Left lung (tissue), 4 donors: ENCODE measurements at regions not wholly inside any gene's neighbourhood (a gene's known extent, or its start where the extent isn't known, plus 50 kb on each side); places are given as distances from the start of the nearest gene placed in this dataset.
A peak's percentile ranks its signal among the peaks of the same experiment; 100 is the strongest.

ENCODE experiments used
- ATAC-seq: fragments of 200-7000 bp; cut with Tn5 transposase; one replicate; pipeline ENCODE4 v1.9.1; 2020; ENCODE audit warnings: moderate library complexity
- DNase-seq, 4 donors: peaks; one replicate each; pipeline ENCODE4 v3.0.0-alpha.2; 2013 to 2020
- H3K27ac ChIP-seq, 2 donors: fragments of 200-600 bp; sonication (generic) in 1 of 2; one replicate each; pipeline versions ENCODE4 v1.5.0 to v1.8.0; 2020 to 2021
- H3K27me3 ChIP-seq, 2 donors: fragments of 200-600 bp; sonication (generic) in 1 of 2; one replicate each; pipeline versions ENCODE4 v1.5.0 to v1.8.0; 2020 to 2021
- H3K36me3 ChIP-seq, 2 donors: fragments of 200-600 bp; sonication (generic) in 1 of 2; one replicate each; pipeline versions ENCODE4 v1.5.0 to v1.8.0; 2020 to 2021
- H3K4me1 ChIP-seq, 2 donors: fragments of 200-600 bp; one replicate each; pipeline ENCODE4 v1.8.0; 2021
- H3K4me3 ChIP-seq, 2 donors: fragments of 200-600 bp; sonication (generic) in 1 of 2; one replicate each; pipeline versions ENCODE4 v1.5.0 to v1.8.0; 2020 to 2021; ENCODE audit warnings: mild to moderate bottlenecking in 1 of 2
- H3K9me3 ChIP-seq, 2 donors: fragments of 200-600 bp; sonication (generic) in 1 of 2; one replicate each; pipeline versions ENCODE4 v1.5.0 to v1.8.0; 2020 to 2021
- intact Hi-C, 2 donors: fragments of 100-400 bp; cut with DNase I; formaldehyde crosslinking; loops; one replicate each; pipeline versions ENCODE4 v1.11.2 to v1.14.2; 2022
- TF ChIP-seq, protein P1 (sequence below), 2 donors: fragments of 200-600 bp; sonication (generic) in 1 of 2; IDR thresholded peaks; one replicate each; pipeline versions ENCODE4 v1.5.0 to v1.8.0; 2021; ENCODE audit warnings: antibody characterized with exemption in 2 of 2
- donor health status: DM: no; HTN: yes; CAD: no.
- donor health status: DM: no; HTN: no; CAD: no.

DNA sequence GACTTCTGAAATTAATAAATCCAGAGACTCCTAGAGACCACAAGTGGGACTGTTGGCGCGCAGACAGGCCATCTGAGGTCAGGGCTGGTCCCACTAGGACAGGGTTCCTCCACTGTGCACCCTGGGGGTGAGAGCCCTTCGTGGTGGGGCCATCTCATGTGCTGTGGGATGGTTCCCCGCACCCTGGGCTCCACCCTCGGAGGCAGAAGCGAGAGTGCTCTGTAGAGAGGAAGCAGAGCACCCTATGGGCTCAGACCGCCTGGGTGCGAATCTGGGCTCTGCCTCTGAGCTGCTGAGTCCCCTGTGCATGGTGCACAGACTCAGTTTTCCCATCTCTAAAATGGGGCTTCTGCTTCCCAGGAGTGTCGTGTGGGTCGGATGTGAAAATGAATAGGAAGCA lies 227.3 kb downstream of the NPHP4 start:
- no peak overlapping the region for H3K4me3 ChIP-seq
- TF ChIP-seq, protein P1, sequence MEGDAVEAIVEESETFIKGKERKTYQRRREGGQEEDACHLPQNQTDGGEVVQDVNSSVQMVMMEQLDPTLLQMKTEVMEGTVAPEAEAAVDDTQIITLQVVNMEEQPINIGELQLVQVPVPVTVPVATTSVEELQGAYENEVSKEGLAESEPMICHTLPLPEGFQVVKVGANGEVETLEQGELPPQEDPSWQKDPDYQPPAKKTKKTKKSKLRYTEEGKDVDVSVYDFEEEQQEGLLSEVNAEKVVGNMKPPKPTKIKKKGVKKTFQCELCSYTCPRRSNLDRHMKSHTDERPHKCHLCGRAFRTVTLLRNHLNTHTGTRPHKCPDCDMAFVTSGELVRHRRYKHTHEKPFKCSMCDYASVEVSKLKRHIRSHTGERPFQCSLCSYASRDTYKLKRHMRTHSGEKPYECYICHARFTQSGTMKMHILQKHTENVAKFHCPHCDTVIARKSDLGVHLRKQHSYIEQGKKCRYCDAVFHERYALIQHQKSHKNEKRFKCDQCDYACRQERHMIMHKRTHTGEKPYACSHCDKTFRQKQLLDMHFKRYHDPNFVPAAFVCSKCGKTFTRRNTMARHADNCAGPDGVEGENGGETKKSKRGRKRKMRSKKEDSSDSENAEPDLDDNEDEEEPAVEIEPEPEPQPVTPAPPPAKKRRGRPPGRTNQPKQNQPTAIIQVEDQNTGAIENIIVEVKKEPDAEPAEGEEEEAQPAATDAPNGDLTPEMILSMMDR (IDR thresholded peaks at IDR 0.05) = no peak
- peaks cover 0 to 43% of the 10 kb centered on the region in 2 donors for H3K27me3 ChIP-seq
- H3K27ac ChIP-seq = no peak overlapping the region
- DNase-seq = no peak
- H3K36me3 ChIP-seq = no peaks in the 10 kb centered on the region
- H3K4me1 ChIP-seq = no peaks in the 10 kb centered on the region
- no peak for ATAC-seq
- peaks cover 0 to 14% of the 10 kb centered on the region in 2 donors for H3K9me3 ChIP-seq
- intact Hi-C loops = no loop called here

DNA sequence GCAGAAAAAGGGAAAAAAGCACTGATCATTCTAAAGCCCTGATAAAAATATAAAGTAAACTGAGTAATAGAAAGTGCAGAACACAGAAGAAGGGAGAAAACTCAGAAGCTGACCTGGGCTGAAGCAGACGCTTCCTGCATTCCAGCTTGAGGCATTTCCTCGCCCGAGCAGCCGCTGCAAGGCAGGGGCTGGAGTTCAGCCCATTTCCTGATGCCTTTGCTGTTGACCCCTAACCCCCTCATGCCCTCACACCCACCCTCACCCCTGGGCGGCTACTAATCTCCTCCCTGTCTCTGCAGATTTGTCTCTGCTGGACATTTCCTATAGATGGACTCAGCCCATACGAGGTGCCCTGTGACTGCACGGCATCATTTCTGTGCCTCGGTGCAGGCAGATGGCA lies 227.8 kb downstream of the NPHP4 start:
- Histone ChIP-seq H3K27ac (no peak overlapping the region), H3K36me3 (no peaks in the 10 kb centered on the region), H3K4me3 (no peak overlapping the region), H3K9me3 (peaks cover 0 to 14% of the 10 kb centered on the region in 2 donors), H3K27me3 (peaks cover 0 to 38% of the 10 kb centered on the region in 2 donors), H3K4me1 (no peaks in the 10 kb centered on the region)
- DNase-seq (no peak), ATAC-seq (no peak)
- TF ChIP-seq, protein P1 (IDR thresholded peaks at IDR 0.05) = no peak
- intact Hi-C loops = no loop called here

DNA sequence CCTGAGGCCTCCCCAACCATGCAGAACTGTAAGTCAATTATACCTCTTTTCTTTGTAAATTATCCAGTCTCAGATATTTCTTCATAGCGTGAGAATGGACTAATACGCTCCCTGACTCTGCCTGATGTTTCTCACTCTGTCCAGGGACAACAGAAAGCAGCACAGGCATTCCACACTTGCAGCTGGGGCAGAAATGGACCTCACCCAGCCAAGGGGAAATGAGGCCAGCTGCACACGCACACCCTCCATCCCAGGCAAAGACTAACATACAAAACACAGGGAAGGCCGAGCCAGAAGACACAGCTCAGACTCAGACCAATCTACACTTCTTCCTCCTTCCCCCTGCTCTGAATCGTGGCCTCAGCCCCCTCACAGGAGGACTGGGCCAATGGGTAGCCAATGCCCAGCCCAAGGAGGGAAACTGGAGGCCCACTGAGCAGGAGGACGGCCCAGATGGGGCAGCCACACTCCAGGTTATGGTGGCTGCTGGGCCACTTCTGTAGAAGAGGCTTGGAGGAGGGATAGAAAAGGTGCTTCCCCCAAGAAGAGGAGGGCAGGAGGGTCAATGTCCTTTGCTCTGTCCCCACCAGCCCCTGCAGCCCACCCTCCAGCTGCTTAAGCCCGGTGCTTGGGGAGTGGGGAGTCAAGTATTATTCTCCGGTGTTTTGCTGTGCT lies 228.4 kb downstream of the NPHP4 start:
- Histone ChIP-seq H3K27ac (no peak overlapping the region), H3K4me3 (no peak overlapping the region), H3K9me3 (peaks cover 0 to 14% of the 10 kb centered on the region in 2 donors), H3K27me3 (peaks cover 0 to 36% of the 10 kb centered on the region in 2 donors), H3K4me1 (no peaks in the 10 kb centered on the region), H3K36me3 (no peaks in the 10 kb centered on the region)
- ATAC-seq = no peak
- TF ChIP-seq, protein P1 (IDR thresholded peaks at IDR 0.05) = no peak
- no peak for DNase-seq
- intact Hi-C loops = no loop called here

DNA sequence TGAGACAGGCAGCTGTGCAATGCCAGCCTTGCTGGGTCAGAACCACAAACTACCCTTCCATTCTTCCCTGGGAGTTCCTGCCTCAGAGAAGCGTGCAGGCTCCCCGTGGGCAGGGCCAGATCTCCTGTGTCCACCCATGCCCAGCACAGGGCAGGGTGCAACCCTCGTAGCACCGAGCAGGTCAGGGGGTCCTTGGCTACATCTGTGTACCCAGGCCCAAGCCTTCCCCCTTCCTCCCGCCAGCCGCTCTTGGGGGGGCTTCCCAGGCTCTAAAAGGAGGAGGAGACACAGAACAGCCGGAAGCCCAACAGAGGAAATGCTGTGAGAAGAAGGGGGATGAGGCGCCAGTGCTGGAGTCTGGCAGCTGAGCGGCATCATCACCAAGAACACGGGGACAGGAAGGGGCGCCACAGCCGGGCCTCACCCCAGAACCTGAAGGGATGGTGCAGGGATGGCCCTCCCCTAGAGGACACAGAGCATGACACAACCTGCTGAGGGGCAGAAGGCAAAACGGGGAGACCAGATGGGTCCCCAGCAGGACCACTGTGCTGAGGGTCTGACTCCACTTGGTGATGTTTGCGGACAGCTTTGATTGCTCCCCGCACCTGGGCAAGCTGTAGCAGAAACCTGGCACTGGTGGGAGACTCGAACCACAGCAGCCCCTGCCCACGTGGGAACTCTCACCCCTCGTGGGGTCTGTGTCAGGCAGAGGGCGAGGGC lies 233.2 kb downstream of the NPHP4 start:
- intact Hi-C loops = no loop called here
- Histone ChIP-seq H3K4me1 (no peaks in the 10 kb centered on the region), H3K9me3 (peaks cover 0 to 13% of the 10 kb centered on the region in 2 donors), H3K36me3 (no peaks in the 10 kb centered on the region), H3K4me3 (no peak overlapping the region), H3K27ac (no peak overlapping the region), H3K27me3 (peaks cover 0 to 12% of the 10 kb centered on the region in 2 donors)
- ATAC-seq = no peak
- DNase-seq = peak in 1 of 4 donors; percentile 44
- TF ChIP-seq, protein P1 (IDR thresholded peaks at IDR 0.05) = no peak
